CD14-positive monocyte (primary cell): ENCODE measurements at regions not wholly inside any gene's neighbourhood (a gene's known extent, or its start where the extent isn't known, plus 50 kb on each side); places are given as distances from the start of the nearest gene placed in this dataset.

Experiments
- DNase-seq, 3 donors: peaks; one replicate each; pipeline ENCODE4 v3.0.0-alpha.2; 2011 to 2022
- H2AFZ ChIP-seq: 2 replicates; pipeline ENCODE4 v1.6.0; 2012; ENCODE audit warnings: mild to moderate bottlenecking, low read depth, low read length, inconsistent platforms; ENCODE audit not compliant: insufficient read depth, poor library complexity, severe bottlenecking
- H3K27ac ChIP-seq, 2 donors: 1 replicate in 1 of 2; 2 replicates in 1 of 2; pipeline ENCODE4 v1.5.1; 2012 to 2013; ENCODE audit warnings: low read length in 2 of 2, control low read depth in 1 of 2, inconsistent platforms in 1 of 2, low read depth in 1 of 2, mild to moderate bottlenecking in 1 of 2
- H3K27me3 ChIP-seq, 2 donors: one replicate each; pipeline versions ENCODE4 v1.6.0 to v1.6.1; 2011 to 2013; ENCODE audit warnings: low read length in 2 of 2; ENCODE audit not compliant: control insufficient read depth in 2 of 2, insufficient read depth in 2 of 2
- H3K36me3 ChIP-seq, 2 donors: replicated peaks in 1 of 2; 1 replicate in 1 of 2; 2 replicates in 1 of 2; pipeline versions ENCODE4 v1.5.1 to v1.6.1; 2012 to 2013; ENCODE audit warnings: low read length in 2 of 2, control low read depth in 1 of 2, inconsistent platforms in 1 of 2, mild to moderate bottlenecking in 1 of 2; ENCODE audit not compliant: insufficient read depth in 2 of 2, control insufficient read depth in 1 of 2
- H3K4me1 ChIP-seq, 2 donors: 1 replicate in 1 of 2; 2 replicates in 1 of 2; pipeline versions ENCODE4 v1.5.1 to v1.6.1; 2012 to 2013; ENCODE audit warnings: low read length in 2 of 2, control low read depth in 1 of 2, inconsistent platforms in 1 of 2, mild to moderate bottlenecking in 1 of 2, moderate library complexity in 1 of 2; ENCODE audit not compliant: insufficient read depth in 2 of 2, control insufficient read depth in 1 of 2
- H3K4me2 ChIP-seq: replicated peaks from 2 replicates; pipeline ENCODE3; 2012; ENCODE audit warnings: low read length, moderate library complexity, mild to moderate bottlenecking; ENCODE audit not compliant: poor library complexity, severe bottlenecking; ENCODE audit errors: extremely low read depth
- H3K4me3 ChIP-seq, 3 experiments: fragments of 200-600 bp in 1 of 3; sonication (generic) in 1 of 3; replicated peaks in 1 of 3; 1 replicate in 2 of 3; 2 replicates in 1 of 3; pipeline ENCODE4 v1.5.1; 2011 to 2013; ENCODE audit warnings: low read length in 3 of 3, mild to moderate bottlenecking in 3 of 3, control low read depth in 2 of 3, low read depth in 2 of 3, inconsistent platforms in 1 of 3, moderate library complexity in 1 of 3
- H3K79me2 ChIP-seq: 2 replicates; pipeline ENCODE4 v1.6.0; 2012; ENCODE audit warnings: mild to moderate bottlenecking, control low read depth, inconsistent platforms, low read length, moderate library complexity; ENCODE audit not compliant: insufficient read depth
- H3K9ac ChIP-seq: 2 replicates; pipeline ENCODE4 v1.6.0; 2017; ENCODE audit warnings: low read length, mild to moderate bottlenecking; ENCODE audit not compliant: insufficient read depth, poor library complexity, severe bottlenecking
- H3K9me3 ChIP-seq, 2 donors: replicated peaks in 1 of 2; 1 replicate in 1 of 2; 2 replicates in 1 of 2; pipeline versions ENCODE4 v1.5.1 to v1.6.1; 2012 to 2013; ENCODE audit warnings: low read length in 2 of 2, control low read depth in 1 of 2; ENCODE audit not compliant: control insufficient read depth in 1 of 2, insufficient read depth in 1 of 2
- H4K20me1 ChIP-seq: 2 replicates; pipeline ENCODE4 v1.6.0; 2012; ENCODE audit warnings: mild to moderate bottlenecking, low read length, control low read depth, moderate library complexity; ENCODE audit not compliant: insufficient read depth
- H3K27ac Mint-ChIP-seq, 7 donors: one replicate each; pipeline ENCODE4 v1.8.0; 2020; ENCODE audit warnings: mild to moderate bottlenecking in 7 of 7, mixed read lengths in 7 of 7, moderate library complexity in 6 of 7, inconsistent platforms in 2 of 7
- H3K27me3 Mint-ChIP-seq, 3 donors: one replicate each; pipeline ENCODE4 v1.8.0; 2021 to 2022; ENCODE audit warnings: low read depth in 3 of 3, mild to moderate bottlenecking in 3 of 3, mixed read lengths in 3 of 3, moderate library complexity in 3 of 3, inconsistent platforms in 1 of 3
- H3K36me3 Mint-ChIP-seq, 2 donors: one replicate each; pipeline ENCODE4 v1.8.0; 2020; ENCODE audit warnings: mixed read lengths in 2 of 2, inconsistent platforms in 1 of 2, mild to moderate bottlenecking in 1 of 2
- H3K4me1 Mint-ChIP-seq: one replicate; pipeline ENCODE4 v1.8.0; 2020; ENCODE audit warnings: mild to moderate bottlenecking, mixed read lengths
- H3K4me3 Mint-ChIP-seq, 2 donors: one replicate each; pipeline ENCODE4 v1.8.0; 2020; ENCODE audit warnings: mild to moderate bottlenecking in 2 of 2, mixed read lengths in 2 of 2, moderate library complexity in 1 of 2
- H3K9me3 Mint-ChIP-seq, 7 donors: one replicate each; pipeline ENCODE4 v1.8.0; 2020 to 2022; ENCODE audit warnings: mixed read lengths in 7 of 7, mild to moderate bottlenecking in 6 of 7, moderate library complexity in 6 of 7, inconsistent platforms in 2 of 7
- CTCF ChIP-seq: fragments of 200-600 bp; IDR thresholded peaks from one replicate; pipeline ENCODE4 v1.8.0; 2022; ENCODE audit warnings: antibody characterized with exemption, mild to moderate bottlenecking
- WGBS: methylation state at CpG from one replicate; pipeline ENCODE4 v1.1.5; 2013; ENCODE audit warnings: missing lambda C conversion rate; ENCODE audit not compliant: insufficient coverage; 5-methylcytosine and 5-hydroxymethylcytosine counted together
- intact Hi-C, 2 donors: fragments of 100-400 bp; cut with micrococcal nuclease; formaldehyde crosslinking; loops; one replicate each; pipeline versions ENCODE4 v1.15.0 to v1.15.1; 2023

GRCh38 chr9:106288689-106289088 is 574.3 kb upstream of the ZNF462 start:
- no peaks in the 10 kb centered on the region for H3K36me3 Mint-ChIP-seq
- no peak overlapping the region for H3K27ac Mint-ChIP-seq
- H3K27me3 ChIP-seq, result no peaks in the 10 kb centered on the region
- TF ChIP-seq CTCF, result no peak
- no peaks in the 10 kb centered on the region for H4K20me1 ChIP-seq
- 93% methylated on average over 8 of the region's 8 CpGs for WGBS
- H3K9me3 Mint-ChIP-seq, result peaks cover 0 to 2% (median 0%) of the 10 kb centered on the region in 7 donors
- H3K4me3 Mint-ChIP-seq, result no peak overlapping the region
- no peaks in the 10 kb centered on the region for H3K79me2 ChIP-seq
- peaks cover 0 to 2% (median 0%) of the 10 kb centered on the region in 3 donors for H3K27me3 Mint-ChIP-seq
- no peak overlapping the region for H3K9ac ChIP-seq
- H2AFZ ChIP-seq, result no peak overlapping the region
- H3K27ac ChIP-seq, result no peak overlapping the region
- H3K4me2 ChIP-seq, result no peak overlapping the region
- no peaks in the 10 kb centered on the region for H3K36me3 ChIP-seq
- H3K4me3 ChIP-seq, result no peak overlapping the region
- DNase-seq, result no peak
- peaks cover 4% of the 10 kb centered on the region for H3K4me1 Mint-ChIP-seq
- H3K4me1 ChIP-seq, result no peaks in the 10 kb centered on the region
- intact Hi-C loops, result no loop called here
- H3K9me3 ChIP-seq, result no peaks in the 10 kb centered on the region

GRCh38 chr9:106291786-106292185 is 571.2 kb upstream of the ZNF462 start:
- intact Hi-C loops, result no loop called here
- no peak overlapping the region for H3K4me3 Mint-ChIP-seq
- H3K4me1 Mint-ChIP-seq, result peaks cover 4% of the 10 kb centered on the region

More at GRCh38 chr9:106291786-106292185, 571.2 kb upstream of the ZNF462 start:
- H3K4me3 ChIP-seq, result no peak overlapping the region
- no peak overlapping the region for H3K27ac ChIP-seq
- H3K36me3 ChIP-seq, result no peaks in the 10 kb centered on the region
- H3K9ac ChIP-seq, result no peak overlapping the region
- no peaks in the 10 kb centered on the region for H4K20me1 ChIP-seq
- peaks cover 0 to 2% (median 0%) of the 10 kb centered on the region in 7 donors for H3K9me3 Mint-ChIP-seq
- no peaks in the 10 kb centered on the region for H3K79me2 ChIP-seq
- no peak overlapping the region for H3K27ac Mint-ChIP-seq
- peaks cover 0 to 2% (median 2%) of the 10 kb centered on the region in 3 donors for H3K27me3 Mint-ChIP-seq
- H3K4me1 ChIP-seq, result no peaks in the 10 kb centered on the region
- H3K9me3 ChIP-seq, result no peaks in the 10 kb centered on the region
- H2AFZ ChIP-seq, result no peak overlapping the region
- no CpG with 5 or more reads among the region's 2 CpGs for WGBS
- H3K27me3 ChIP-seq, result no peaks in the 10 kb centered on the region
- no peak for TF ChIP-seq CTCF
- DNase-seq, result no peak
- H3K4me2 ChIP-seq, result no peak overlapping the region
- H3K36me3 Mint-ChIP-seq, result no peaks in the 10 kb centered on the region
